AG20443 (cell line): ENCODE measurements at regions not wholly inside any gene's neighbourhood (a gene's known extent, or its start where the extent isn't known, plus 50 kb on each side); places are given as distances from the start of the nearest gene placed in this dataset.
"Not testable (repeated sequence)": the region's sequence is repeated elsewhere in the genome, so short reads cannot be mapped to it uniquely, and the experiment has no call there.

Experiments used
- DNase-seq: peaks from one replicate; pipeline ENCODE4 v3.0.0; 2012; ENCODE audit warnings: low spot score, mixed read lengths

- DNase-seq = peak; percentile 40
Observed at GRCh38 chr6:4256969-4257368, 121.6 kb upstream of the ECI2 start.

GRCh38 chr6:4253604-4254231, 118.3 kb upstream of the ECI2 start:
- DNase-seq = peak; percentile 81

DNA sequence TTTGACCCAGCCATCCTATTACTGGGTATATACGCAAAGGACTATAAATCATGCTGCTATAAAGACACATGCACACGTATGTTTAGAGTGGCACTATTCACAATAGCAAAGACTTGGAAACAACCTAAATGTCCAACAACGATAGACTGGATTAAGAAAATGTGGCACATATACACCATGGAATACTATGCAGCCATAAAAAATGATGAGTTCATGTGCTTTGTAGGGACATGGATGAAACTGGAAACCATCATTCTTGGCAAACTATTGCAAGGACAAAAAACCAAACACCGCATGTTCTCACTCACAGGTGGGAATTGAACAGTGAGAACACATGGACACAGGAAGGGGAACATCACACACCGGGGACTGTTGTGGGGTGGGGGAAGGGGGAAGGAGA, 117.1 kb upstream of the ECI2 start:
- DNase-seq = not testable (repeated sequence)

- no peak for DNase-seq
Observed at GRCh38 chr6:4250645-4251044, 115.3 kb upstream of the ECI2 start.

DNA sequence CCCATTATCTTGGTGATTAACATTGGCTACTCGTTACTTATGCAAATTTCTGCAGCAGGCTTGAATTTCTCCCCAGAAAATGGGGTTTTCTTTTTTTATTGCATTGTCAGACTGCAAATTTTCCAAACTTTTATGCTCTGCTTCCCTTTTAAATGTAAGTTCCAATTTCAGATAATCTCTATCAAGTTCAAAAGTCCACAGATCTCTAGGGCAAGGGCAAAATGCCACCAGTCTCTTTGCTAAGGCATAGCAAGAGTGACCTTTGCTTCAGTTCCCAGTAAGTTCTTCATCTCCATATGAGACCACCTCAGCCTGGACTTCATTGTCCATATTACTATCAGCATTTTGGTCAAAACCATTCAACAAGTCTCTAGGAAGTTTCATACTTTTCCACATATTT, 108.5 kb upstream of the ECI2 start:
- DNase-seq = not testable (repeated sequence)

DNA sequence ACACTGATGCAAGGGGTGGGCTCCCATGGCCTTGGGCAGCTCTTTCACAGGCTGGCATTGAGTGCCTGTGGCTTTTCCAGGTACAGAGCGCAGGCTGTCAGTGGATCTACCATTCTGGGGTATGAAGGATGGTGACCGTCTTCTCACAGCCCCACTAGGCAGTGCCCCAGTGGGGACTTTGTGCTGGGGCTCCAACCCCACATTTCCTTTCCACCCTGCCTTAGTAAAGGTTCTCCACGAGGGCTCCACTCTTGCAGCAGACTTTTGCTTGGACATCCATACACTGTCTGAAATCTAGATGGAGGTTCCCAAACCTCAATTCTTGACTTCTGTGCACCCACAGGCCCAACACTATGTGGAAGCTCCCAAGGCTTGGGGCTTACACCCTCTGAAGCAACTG, 107.9 kb upstream of the ECI2 start:
- DNase-seq = no peak

DNA sequence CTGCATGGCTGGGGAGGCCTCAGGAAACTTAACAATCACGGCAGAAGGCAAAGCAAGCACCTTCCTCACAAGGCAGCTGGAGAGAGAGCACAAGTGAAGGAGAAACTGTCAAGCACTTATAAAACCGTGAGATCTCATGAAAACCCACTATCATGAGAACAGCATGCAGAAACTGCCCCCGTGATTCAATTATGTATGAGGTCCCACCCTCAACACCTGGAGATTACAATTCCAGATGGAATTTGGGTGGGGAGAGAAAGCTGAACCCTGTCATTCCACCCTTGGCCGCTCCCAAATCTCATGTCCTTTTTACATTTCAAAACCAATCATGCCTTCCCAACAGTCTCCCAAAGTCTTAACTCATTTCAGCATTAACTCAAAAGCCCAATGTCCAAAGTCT, 107.2 kb upstream of the ECI2 start:
- DNase-seq = no peak

GRCh38 chr6:4240148-4240547, 104.8 kb upstream of the ECI2 start:
- DNase-seq = no peak

- DNase-seq = no peak
Observed at GRCh38 chr6:4225161-4225872, 89.9 kb upstream of the ECI2 start.

GRCh38 chr6:4224067-4224978, 88.9 kb upstream of the ECI2 start:
- no peak for DNase-seq

DNA sequence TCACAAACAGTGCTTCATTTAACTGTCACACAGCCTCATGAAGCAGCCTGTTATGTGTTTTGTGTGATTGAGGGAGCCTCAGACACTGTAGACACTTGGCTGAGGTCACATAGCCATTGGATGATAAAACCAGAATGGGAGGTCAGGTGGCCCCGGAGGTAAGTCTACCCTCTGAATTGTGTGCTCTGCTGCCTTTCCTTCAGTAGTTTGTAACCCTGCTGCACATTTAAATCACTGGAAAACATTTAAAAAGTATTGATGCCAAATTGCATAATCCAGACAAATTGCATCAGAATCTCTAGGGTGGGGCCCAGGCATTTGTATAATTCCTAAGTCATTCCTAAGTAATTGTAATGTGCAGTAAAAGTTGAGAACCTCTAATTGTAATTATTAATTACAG, 85.2 kb upstream of the ECI2 start:
- DNase-seq = peak; percentile 53

GRCh38 chr6:4218619-4219317, 83.4 kb upstream of the ECI2 start:
- not testable (repeated sequence) for DNase-seq

DNA sequence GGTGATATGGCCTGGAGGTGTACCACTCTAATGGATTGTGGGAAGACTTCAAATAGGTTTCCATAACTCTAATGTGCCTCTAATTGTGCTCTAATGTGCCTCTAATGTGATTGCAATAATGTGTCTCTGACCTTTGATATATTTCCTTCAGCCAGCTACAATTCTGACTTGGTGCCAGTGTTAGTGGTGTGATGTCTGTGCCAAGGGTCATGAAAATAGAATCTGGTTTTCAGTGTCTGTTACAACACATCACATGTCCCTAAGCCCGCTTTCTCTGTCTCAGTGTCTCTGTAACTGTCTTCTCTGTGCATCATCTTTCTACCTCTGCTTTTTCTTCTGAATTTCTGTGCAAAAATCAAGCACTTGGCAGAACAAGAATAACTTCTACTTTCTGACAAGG, 77.2 kb upstream of the ECI2 start:
- no peak for DNase-seq

GRCh38 chr6:4210629-4211419, 75.4 kb upstream of the ECI2 start:
- peak; percentile 76 for DNase-seq

GRCh38 chr6:4209196-4209595, 73.8 kb upstream of the ECI2 start:
- DNase-seq = no peak

DNA sequence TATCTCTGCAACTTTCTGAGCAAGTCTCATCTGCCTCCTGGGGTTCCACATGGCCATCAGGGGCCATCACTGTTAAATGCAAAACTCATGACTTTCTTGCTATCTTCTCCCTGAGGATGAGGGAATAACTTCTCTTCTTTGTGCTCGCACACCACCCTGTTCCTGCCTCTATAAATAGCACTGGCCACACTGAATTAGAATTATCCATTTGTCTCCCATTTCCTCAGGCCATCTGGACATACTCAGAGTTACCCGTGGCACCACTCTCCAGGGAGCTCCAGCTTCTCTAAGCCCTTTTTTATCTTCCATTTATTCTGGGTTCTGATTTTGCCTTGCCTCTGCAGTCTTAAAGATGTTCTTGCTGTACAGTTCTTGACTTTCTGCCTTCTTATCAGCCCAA, 72.8 kb upstream of the ECI2 start:
- DNase-seq = no peak

DNA sequence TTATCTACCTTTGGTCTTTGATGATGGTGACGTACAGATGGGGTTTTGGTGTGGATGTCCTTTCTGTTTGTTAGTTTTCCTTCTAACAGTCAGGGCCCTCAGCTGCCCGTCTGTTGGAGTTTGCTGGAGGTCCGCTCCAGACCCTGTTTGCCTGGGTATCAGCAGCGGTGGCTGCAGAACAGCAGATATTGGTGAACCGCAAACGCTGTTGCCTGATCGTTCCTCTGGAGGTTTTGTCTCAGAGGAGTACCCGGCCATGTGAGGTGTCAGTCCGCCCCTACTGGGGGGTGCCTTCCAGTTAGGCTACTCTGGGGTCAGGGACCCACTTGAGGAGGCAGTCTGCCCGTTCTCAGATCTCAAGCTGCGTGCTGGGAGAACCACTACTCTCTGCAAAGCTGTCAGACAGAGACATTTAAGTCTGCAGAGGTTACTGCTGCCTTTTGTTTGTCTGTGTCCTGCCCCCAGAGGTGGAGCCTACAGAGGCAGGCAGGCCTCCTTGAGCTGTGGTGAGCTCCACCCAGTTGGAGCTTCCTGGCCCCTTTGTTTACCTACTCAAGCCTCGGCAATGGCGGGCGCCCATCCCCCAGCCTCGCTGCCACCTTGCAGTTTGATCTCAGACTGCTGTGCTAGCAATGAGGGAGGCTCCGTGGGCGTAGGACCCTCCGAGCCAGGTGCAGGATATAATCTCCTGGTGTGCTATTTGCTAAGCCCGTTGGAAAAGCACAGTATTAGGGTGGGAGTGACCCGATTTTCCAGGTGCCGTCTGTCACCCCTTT, 68.5 kb upstream of the ECI2 start:
- not testable (repeated sequence) for DNase-seq

GRCh38 chr6:4192627-4193026, 57.3 kb upstream of the ECI2 start:
- DNase-seq = no peak

DNA sequence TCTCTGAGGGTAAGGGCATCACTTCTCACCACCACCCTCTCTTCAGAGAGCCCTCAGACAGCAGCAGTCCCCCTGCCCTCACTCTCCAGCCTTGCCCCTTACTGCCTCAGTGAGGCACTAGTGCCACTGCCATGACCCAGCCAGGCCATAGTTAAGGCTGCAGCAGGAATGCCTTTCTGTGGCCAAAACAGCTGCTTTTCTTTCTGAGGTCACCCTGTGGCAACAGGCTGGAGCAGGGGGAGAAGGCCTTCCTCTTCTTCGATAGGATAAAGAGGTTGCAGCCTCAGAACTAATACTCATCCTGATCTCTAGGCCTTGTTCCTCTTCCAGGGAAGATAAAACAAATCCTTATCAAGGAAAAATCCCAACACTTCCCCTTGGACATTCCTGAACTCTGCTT, 56.8 kb upstream of the ECI2 start:
- peak; percentile 42 for DNase-seq

DNA sequence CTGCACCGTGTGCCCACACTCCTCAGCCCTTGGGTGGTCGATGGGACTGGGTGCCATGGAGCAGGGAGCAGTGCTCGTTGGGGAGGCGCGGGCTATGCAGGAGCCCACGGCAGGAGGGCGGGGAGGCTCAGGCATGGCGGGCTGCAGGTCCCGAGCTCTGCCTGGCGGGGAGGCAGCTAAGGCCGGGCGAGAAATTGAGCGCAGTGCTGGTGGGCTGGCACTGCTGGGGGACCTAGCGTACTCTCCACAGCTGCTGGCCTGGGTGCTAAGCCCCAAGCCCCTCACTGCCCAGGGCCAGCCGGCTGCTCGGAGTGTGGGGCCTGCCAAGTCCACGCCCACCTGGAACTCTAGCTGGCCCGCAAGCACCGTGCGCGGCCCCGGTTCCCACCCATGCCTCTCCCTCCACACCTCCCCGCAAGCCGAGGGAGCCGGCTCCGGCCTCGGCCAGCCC, 55.9 kb upstream of the ECI2 start:
- DNase-seq = no peak

- no peak for DNase-seq
Observed at GRCh38 chr6:4189249-4189648, 53.9 kb upstream of the ECI2 start.
